Astrocyte of the cerebellum (primary cell): ENCODE measurements at regions not wholly inside any gene's neighbourhood (a gene's known extent, or its start where the extent isn't known, plus 50 kb on each side); places are given as distances from the start of the nearest gene placed in this dataset.

Experiments used
- DNase-seq: peaks from one replicate; pipeline ENCODE4 v3.0.0-alpha.2; 2011; ENCODE audit warnings: low read depth
- H3K4me3 ChIP-seq: 2 replicates; pipeline ENCODE4 v1.5.1; 2011; ENCODE audit warnings: mild to moderate bottlenecking, low read depth, low read length, moderate library complexity
- in situ Hi-C: cut with HindIII; loops from 2 replicates; pipeline ENCODE4 v1.10.0; 2017; ENCODE audit warnings: low sequenced_read_pairs
- TF ChIP-seq, protein P1 (sequence below): IDR thresholded peaks from 2 replicates; pipeline ENCODE4 v1.5.1; 2012; ENCODE audit warnings: low read length, low read depth, moderate library complexity, mild to moderate bottlenecking; ENCODE audit errors: missing control alignments

GRCh38 chr2:122843503-122843902 is 1088.1 kb downstream of the TSN start:
- in situ Hi-C loops, result no loop called here

DNA sequence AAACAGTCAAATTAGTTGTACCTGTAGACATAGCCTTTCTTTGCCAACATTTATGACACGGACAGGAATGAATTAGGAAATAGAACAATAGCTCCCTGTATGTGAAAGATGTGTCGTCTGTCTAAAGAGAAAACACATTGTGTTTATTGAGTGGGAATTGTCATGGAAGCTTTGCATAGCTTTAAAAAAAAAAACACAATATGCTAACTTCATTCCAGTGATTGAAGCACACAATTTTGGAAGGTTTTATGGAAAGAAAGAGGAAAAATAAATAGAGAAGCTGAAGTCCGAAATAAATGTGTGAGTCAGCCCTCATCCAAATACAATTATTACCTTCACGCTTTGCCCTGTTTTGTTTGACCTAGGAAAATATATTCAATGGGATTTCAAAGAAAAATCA is 1095.7 kb downstream of the TSN start:
- no peak overlapping the region for H3K4me3 ChIP-seq
- TF ChIP-seq, protein P1, sequence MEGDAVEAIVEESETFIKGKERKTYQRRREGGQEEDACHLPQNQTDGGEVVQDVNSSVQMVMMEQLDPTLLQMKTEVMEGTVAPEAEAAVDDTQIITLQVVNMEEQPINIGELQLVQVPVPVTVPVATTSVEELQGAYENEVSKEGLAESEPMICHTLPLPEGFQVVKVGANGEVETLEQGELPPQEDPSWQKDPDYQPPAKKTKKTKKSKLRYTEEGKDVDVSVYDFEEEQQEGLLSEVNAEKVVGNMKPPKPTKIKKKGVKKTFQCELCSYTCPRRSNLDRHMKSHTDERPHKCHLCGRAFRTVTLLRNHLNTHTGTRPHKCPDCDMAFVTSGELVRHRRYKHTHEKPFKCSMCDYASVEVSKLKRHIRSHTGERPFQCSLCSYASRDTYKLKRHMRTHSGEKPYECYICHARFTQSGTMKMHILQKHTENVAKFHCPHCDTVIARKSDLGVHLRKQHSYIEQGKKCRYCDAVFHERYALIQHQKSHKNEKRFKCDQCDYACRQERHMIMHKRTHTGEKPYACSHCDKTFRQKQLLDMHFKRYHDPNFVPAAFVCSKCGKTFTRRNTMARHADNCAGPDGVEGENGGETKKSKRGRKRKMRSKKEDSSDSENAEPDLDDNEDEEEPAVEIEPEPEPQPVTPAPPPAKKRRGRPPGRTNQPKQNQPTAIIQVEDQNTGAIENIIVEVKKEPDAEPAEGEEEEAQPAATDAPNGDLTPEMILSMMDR, result no peak
- in situ Hi-C loops, result no loop called here
- DNase-seq, result no peak

More at GRCh38 chr2:122843503-122843902, 1088.1 kb downstream of the TSN start:
- no peak overlapping the region for H3K4me3 ChIP-seq
- TF ChIP-seq, protein P1, result no peak
- no peak for DNase-seq

DNA sequence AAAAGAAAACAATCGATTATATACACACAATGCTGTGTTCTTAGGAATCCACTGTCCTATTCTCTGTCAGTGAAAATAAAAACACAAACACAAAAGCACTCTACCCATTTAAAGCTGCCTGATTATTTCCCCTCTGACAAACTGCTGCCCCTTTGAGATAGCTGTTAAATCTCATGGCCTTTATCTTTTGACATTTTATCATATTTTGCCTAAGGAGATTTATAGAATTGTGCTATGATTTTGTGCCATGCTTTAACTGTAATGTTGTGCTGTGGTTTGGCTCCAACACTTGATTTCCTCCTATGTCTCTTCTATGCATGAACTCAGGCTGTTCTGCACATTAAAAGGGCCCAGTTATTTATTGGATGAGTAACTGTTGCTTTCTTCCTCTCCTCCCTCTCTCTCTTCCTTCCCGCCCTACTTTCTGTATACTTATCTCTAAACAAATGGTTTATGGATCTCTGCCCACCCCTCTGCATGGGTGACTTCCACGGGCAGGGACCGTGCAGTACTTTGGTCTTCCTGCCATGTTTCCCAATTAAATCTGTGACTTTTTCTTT is 1096.6 kb downstream of the TSN start:
- DNase-seq, result no peak
- TF ChIP-seq, protein P1, result no peak
- in situ Hi-C loops, result no loop called here
- no peak overlapping the region for H3K4me3 ChIP-seq

GRCh38 chr2:122856696-122857095 is 1101.2 kb downstream of the TSN start:
- no peak for DNase-seq
- in situ Hi-C loops, result no loop called here
- TF ChIP-seq, protein P1, result no peak
- no peak overlapping the region for H3K4me3 ChIP-seq

DNA sequence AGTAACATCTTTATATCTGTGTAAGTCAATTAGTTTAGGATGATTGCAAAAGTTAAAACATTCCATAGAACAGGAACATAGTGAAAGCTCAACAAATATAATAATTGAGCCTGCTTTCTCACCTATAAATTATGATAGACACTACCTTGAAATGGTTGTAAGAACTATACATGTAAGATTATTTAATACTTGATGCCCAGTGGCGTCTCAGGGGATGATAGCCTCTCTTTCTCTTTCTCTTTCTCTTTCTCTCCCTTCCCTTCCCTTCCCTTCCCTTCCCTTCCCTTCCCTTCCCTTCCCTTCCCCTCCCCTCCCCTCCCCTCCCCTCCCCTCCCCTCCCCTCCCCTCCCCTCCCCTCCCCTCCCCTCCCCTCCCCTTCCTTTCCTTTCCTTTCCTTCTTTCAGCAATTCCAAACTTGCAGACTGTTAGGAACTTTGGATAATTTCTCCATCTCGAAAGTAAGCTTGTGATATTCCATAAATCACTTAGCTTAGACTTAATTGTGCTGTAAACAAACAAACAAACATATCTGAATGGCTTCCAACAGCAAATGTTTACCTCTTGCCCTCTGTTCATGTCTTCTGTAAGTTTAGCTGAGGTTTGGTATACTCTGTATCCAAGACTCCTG is 1102.7 kb downstream of the TSN start:
- TF ChIP-seq, protein P1, result no peak
- in situ Hi-C loops, result no loop called here
- DNase-seq, result no peak

DNA sequence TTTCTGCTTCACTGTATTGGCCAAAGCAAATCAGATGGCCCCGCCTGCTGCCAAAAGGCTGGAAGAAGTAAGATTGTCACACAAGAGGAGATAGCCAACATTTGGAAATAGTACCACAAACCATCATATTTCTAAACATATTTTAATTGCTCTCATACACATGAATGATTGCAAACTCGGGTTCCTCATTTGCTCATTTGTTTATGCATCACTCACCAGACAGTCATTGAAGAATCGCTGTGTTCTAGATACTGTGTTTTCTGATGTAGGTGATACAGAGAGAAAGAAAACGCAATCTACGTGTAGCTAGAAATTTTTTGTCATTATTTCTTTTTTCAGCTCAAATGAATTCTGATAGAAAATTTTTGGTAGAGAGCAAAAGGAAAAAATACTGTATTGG is 1103.4 kb downstream of the TSN start:
- TF ChIP-seq, protein P1, result no peak
- H3K4me3 ChIP-seq, result no peak overlapping the region
- in situ Hi-C loops, result no loop called here
- no peak for DNase-seq

More for the DNA sequence above, 1102.7 kb downstream of the TSN start:
- no peak overlapping the region for H3K4me3 ChIP-seq

DNA sequence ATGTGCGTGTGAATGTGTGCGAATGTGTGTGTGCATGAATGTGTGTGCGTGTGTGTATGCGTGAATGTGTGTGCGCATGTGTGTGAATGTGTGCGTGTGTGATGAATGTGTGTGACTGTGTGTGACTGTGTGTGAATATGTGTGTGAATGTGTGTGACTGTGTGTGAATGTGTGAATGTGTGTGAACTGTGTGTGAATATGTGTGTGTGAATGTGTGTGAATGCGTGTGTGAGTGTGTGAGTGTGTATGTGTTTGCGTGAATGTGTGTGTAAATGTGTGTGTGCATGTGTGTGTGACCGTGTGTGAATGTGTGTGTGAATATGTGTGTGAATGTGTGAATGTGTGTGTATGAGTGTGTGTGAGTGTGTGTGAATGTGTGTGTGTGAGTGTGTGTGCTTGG is 1103.8 kb downstream of the TSN start:
- DNase-seq, result no peak
- H3K4me3 ChIP-seq, result no peak overlapping the region
- in situ Hi-C loops, result no loop called here
- TF ChIP-seq, protein P1, result no peak
